ENCODE measurements at regions not wholly inside any gene's neighbourhood (a gene's known extent, or its start where the extent isn't known, plus 50 kb on each side); places are given as distances from the start of the nearest gene placed in this dataset.

DNA sequence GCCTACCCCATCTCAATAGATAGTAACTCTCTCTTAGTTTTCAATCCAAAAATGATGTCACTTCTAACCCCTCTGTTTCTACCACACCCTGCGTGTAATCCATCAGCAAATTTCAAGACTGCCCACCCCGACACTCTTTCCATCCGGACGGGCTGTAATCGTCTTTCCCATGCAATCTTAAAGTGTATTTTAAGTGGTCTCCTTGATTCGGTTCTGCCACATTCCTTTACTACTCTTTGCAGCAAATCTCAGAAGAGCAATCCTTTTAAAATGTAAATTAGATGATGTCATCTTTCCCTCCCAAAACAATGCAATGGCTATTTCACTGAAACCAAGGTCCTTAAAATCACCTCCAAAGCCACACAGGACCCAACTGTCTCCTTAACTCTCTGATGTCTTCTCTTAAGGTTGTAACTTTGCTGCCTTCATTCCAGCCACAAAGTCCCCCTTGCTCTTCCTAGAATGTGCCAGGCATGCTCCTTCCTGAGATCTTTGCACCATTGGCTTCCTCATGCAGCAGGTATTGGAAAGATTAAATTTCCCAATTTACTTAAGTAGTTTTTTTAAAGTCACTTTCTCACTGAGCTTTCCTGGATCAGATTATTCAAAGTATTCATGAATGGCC lies 932.5 kb upstream of the WWC1 start:
- TF ChIP-seq ZFP3 (CRISPR knock-in tag; IDR thresholded peaks at IDR 0.05) (no peak), RARB (CRISPR knock-in tag; IDR thresholded peaks at IDR 0.05) (no peak), OSR1 (CRISPR knock-in tag; IDR thresholded peaks at IDR 0.05) (no peak), ZFP30 (CRISPR knock-in tag; IDR thresholded peaks at IDR 0.05) (no peak), ZNF8 (CRISPR knock-in tag; IDR thresholded peaks at IDR 0.05) (no peak), ZNF70 (CRISPR knock-in tag; IDR thresholded peaks at IDR 0.05) (no peak), CSDC2 (CRISPR knock-in tag; IDR thresholded peaks at IDR 0.05) (no peak)
- TF ChIP-seq, protein P1, sequence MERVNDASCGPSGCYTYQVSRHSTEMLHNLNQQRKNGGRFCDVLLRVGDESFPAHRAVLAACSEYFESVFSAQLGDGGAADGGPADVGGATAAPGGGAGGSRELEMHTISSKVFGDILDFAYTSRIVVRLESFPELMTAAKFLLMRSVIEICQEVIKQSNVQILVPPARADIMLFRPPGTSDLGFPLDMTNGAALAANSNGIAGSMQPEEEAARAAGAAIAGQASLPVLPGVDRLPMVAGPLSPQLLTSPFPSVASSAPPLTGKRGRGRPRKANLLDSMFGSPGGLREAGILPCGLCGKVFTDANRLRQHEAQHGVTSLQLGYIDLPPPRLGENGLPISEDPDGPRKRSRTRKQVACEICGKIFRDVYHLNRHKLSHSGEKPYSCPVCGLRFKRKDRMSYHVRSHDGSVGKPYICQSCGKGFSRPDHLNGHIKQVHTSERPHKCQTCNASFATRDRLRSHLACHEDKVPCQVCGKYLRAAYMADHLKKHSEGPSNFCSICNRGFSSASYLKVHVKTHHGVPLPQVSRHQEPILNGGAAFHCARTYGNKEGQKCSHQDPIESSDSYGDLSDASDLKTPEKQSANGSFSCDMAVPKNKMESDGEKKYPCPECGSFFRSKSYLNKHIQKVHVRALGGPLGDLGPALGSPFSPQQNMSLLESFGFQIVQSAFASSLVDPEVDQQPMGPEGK (CRISPR knock-in tag; IDR thresholded peaks at IDR 0.05; ENCODE audit: borderline replicate concordance), result no peak
- TF ChIP-seq, protein P2, sequence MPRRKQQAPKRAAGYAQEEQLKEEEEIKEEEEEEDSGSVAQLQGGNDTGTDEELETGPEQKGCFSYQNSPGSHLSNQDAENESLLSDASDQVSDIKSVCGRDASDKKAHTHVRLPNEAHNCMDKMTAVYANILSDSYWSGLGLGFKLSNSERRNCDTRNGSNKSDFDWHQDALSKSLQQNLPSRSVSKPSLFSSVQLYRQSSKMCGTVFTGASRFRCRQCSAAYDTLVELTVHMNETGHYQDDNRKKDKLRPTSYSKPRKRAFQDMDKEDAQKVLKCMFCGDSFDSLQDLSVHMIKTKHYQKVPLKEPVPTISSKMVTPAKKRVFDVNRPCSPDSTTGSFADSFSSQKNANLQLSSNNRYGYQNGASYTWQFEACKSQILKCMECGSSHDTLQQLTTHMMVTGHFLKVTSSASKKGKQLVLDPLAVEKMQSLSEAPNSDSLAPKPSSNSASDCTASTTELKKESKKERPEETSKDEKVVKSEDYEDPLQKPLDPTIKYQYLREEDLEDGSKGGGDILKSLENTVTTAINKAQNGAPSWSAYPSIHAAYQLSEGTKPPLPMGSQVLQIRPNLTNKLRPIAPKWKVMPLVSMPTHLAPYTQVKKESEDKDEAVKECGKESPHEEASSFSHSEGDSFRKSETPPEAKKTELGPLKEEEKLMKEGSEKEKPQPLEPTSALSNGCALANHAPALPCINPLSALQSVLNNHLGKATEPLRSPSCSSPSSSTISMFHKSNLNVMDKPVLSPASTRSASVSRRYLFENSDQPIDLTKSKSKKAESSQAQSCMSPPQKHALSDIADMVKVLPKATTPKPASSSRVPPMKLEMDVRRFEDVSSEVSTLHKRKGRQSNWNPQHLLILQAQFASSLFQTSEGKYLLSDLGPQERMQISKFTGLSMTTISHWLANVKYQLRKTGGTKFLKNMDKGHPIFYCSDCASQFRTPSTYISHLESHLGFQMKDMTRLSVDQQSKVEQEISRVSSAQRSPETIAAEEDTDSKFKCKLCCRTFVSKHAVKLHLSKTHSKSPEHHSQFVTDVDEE (CRISPR knock-in tag; IDR thresholded peaks at IDR 0.05), result no peak
- TF ChIP-seq, protein P3, sequence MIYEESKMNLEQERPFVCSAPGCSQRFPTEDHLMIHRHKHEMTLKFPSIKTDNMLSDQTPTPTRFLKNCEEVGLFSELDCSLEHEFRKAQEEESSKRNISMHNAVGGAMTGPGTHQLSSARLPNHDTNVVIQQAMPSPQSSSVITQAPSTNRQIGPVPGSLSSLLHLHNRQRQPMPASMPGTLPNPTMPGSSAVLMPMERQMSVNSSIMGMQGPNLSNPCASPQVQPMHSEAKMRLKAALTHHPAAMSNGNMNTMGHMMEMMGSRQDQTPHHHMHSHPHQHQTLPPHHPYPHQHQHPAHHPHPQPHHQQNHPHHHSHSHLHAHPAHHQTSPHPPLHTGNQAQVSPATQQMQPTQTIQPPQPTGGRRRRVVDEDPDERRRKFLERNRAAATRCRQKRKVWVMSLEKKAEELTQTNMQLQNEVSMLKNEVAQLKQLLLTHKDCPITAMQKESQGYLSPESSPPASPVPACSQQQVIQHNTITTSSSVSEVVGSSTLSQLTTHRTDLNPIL (CRISPR knock-in tag; IDR thresholded peaks at IDR 0.05; ENCODE audit: low read depth), result no peak

All from SK-N-SH treated with all-trans-retinoic acid at 6 μM for 48 hours (cell line).